GM12878 (cell line): ENCODE measurements at regions not wholly inside any gene's neighbourhood (a gene's known extent, or its start where the extent isn't known, plus 50 kb on each side); places are given as distances from the start of the nearest gene placed in this dataset.

Source experiments
- ATAC-seq: fragments of 200-7000 bp; cut with Tn5 transposase; 3 replicates; pipeline ENCODE4 v1.9.1; 2020; ENCODE audit warnings: mild to moderate bottlenecking, moderate library complexity
- BruUV-seq: library from RNA; stranded (reverse); fragments of 400-500 nt; replicated peaks from 2 replicates; lab custom pipeline; 2021; lab: Mats Ljungman, UMichigan
- CTCF ChIA-PET: fragments of 300-600 bp; sonication (Branson Sonifier 250); formaldehyde crosslinking; extraction: SDS; loops from one replicate; lab custom pipeline; 2021; ENCODE audit warnings: inconsistent platforms; lab: Yijun Ruan, JAX
- POLR2A ChIA-PET: fragments of 350-600 bp; formaldehyde crosslinking; extraction: SDS; loops from one replicate; lab custom pipeline; 2021; ENCODE audit warnings: inconsistent platforms; lab: Charles Lee
- RAD21 ChIA-PET: fragments of 300-600 bp; sonication (Branson Sonifier 250); formaldehyde crosslinking; loops from one replicate; lab custom pipeline; 2023; ENCODE audit warnings: antibody characterized with exemption; ENCODE audit not compliant: unreplicated experiment; lab: Charles Lee
- SMC1A ChIA-PET: fragments of 300-600 bp; sonication (Branson Sonifier 250); formaldehyde crosslinking; loops from one replicate; lab custom pipeline; 2023; ENCODE audit not compliant: unreplicated experiment, uncharacterized antibody; lab: Charles Lee
- DNase-seq: peaks from one replicate; pipeline ENCODE4 v3.0.0-alpha.2; 2011; ENCODE audit warnings: low read depth, low spot score
- FAIRE-seq: peaks from 3 replicates; lab custom pipeline; 2011; peaks lifted over from hg19 to GRCh38; lab: Jason Lieb, UNC
- H2AFZ ChIP-seq: 2 replicates; pipeline ENCODE4 v1.6.0; 2011; ENCODE audit warnings: low read depth, low read length, control low read depth; ENCODE audit not compliant: control insufficient read depth
- H3K27ac ChIP-seq: 2 replicates; pipeline ENCODE4 v1.5.1; 2011; ENCODE audit warnings: control low read depth; ENCODE audit not compliant: control insufficient read depth, insufficient read depth
- H3K27me3 ChIP-seq, 2 experiments: replicated peaks in 1 of 2; 2 replicates each; pipeline versions ENCODE4 v1.6.0 to v1.6.1; 2011; ENCODE audit warnings: low read length in 1 of 2; ENCODE audit not compliant: control insufficient read depth in 2 of 2, insufficient read depth in 2 of 2
- H3K36me3 ChIP-seq, 2 experiments: 2 replicates each; pipeline ENCODE4 v1.5.1; 2011; ENCODE audit warnings: low read length in 1 of 2; ENCODE audit not compliant: control insufficient read depth in 2 of 2, insufficient read depth in 2 of 2
- H3K4me1 ChIP-seq: 2 replicates; pipeline ENCODE4 v1.6.1; 2011; ENCODE audit warnings: mild to moderate bottlenecking, low read length, moderate library complexity, mixed read lengths; ENCODE audit not compliant: control insufficient read depth, insufficient read depth
- H3K4me2 ChIP-seq: 2 replicates; pipeline ENCODE4 v1.6.0; 2011; ENCODE audit warnings: control low read depth; ENCODE audit not compliant: control insufficient read depth, insufficient read depth
- H3K4me3 ChIP-seq: fragments of 200-600 bp; sonication (generic); 2 replicates; pipeline ENCODE4 v1.5.1; 2016
- H3K79me2 ChIP-seq: 2 replicates; pipeline ENCODE4 v1.6.0; 2011; ENCODE audit warnings: low read length; ENCODE audit not compliant: control insufficient read depth, insufficient read depth
- H3K9ac ChIP-seq: 2 replicates; pipeline ENCODE4 v1.8.0; 2011; ENCODE audit warnings: low read length, control low read depth, mixed read lengths; ENCODE audit not compliant: control insufficient read depth, insufficient read depth
- H3K9me3 ChIP-seq: replicated peaks from 3 replicates; pipeline ENCODE4 v1.5.1; 2011; ENCODE audit warnings: mild to moderate bottlenecking, low read length; ENCODE audit not compliant: control insufficient read depth, insufficient read depth
- H4K20me1 ChIP-seq: 2 replicates; pipeline ENCODE4 v1.6.0; 2011; ENCODE audit not compliant: control insufficient read depth, insufficient read depth
- BMI1 ChIP-seq: fragments of 450-650 bp; IDR thresholded peaks from 2 replicates; pipeline ENCODE4 v1.6.1; 2016; ENCODE audit warnings: mild to moderate bottlenecking, moderate library complexity, borderline replicate concordance
- CBFB ChIP-seq: IDR thresholded peaks from 2 replicates; pipeline ENCODE4 v1.6.1; 2016; ENCODE audit warnings: antibody characterized with exemption, low read depth
- CHD1 ChIP-seq: IDR thresholded peaks from 2 replicates; pipeline ENCODE4 v1.6.1; 2012; ENCODE audit warnings: low read depth, low read length, improper control_type of control experiment
- EED ChIP-seq: sonication (generic); IDR thresholded peaks from 2 replicates; pipeline ENCODE4 v1.6.1; 2016; ENCODE audit warnings: antibody characterized with exemption, low read depth
- EGR1 ChIP-seq, 2 experiments: IDR thresholded peaks; 1 replicate in 1 of 2; 2 replicates in 1 of 2; pipeline ENCODE4 v1.6.1; 2011 to 2012; ENCODE audit warnings: low read depth in 2 of 2, low read length in 2 of 2, borderline replicate concordance in 1 of 2, mild to moderate bottlenecking in 1 of 2, moderate library complexity in 1 of 2
- HDAC6 ChIP-seq: fragments of 200-600 bp; sonication (generic); IDR thresholded peaks from one replicate; pipeline ENCODE4 v1.8.0; 2017; ENCODE audit warnings: antibody characterized with exemption; ENCODE audit not compliant: unreplicated experiment
- IRF4 ChIP-seq: IDR thresholded peaks from 2 replicates; pipeline ENCODE4 v1.6.1; 2011; ENCODE audit warnings: low read depth, low read length
- JUNB ChIP-seq: IDR thresholded peaks from 2 replicates; pipeline ENCODE4 v1.6.1; 2016; ENCODE audit warnings: antibody characterized with exemption, mild to moderate bottlenecking
- JUND ChIP-seq: IDR thresholded peaks from 2 replicates; pipeline ENCODE4 v1.6.1; 2012; ENCODE audit warnings: low read depth, mild to moderate bottlenecking, low read length, improper control_type of control experiment, moderate library complexity
- SREBF2 ChIP-seq: IDR thresholded peaks from 2 replicates; pipeline ENCODE4 v1.6.1; 2012; ENCODE audit warnings: mild to moderate bottlenecking, low read length
- TBL1XR1 ChIP-seq: IDR thresholded peaks from 2 replicates; pipeline ENCODE4 v1.6.1; 2012; ENCODE audit warnings: low read depth, low read length, improper control_type of control experiment
- WGBS: methylation state at CpG from one replicate; pipeline ENCODE4 v1.1.6; 2016; ENCODE audit warnings: low lambda C conversion rate; ENCODE audit not compliant: insufficient replicate concordance, insufficient coverage; ENCODE audit errors: missing lambda C conversion rate; 5-methylcytosine and 5-hydroxymethylcytosine counted together
- in situ Hi-C: fragments of 300-500 bp; cut with MboI; formaldehyde crosslinking; loops from 9 replicates; pipeline ENCODE4 v1.14.3; 2018; ENCODE audit warnings: mixed read lengths
- intact Hi-C: fragments of 100-400 bp; cut with micrococcal nuclease; formaldehyde crosslinking; loops from one replicate; pipeline ENCODE4 v1.14.2; 2022; ENCODE audit not compliant: unreplicated experiment
- TF ChIP-seq, protein P1 (sequence below): fragments of 450-650 bp; IDR thresholded peaks from 2 replicates; pipeline ENCODE4 v1.6.1; 2017; ENCODE audit warnings: mild to moderate bottlenecking
- TF ChIP-seq, protein P2 (sequence below): IDR thresholded peaks from 2 replicates; pipeline ENCODE4 v1.6.1; 2011; ENCODE audit warnings: mild to moderate bottlenecking, low read depth, low read length, moderate library complexity; ENCODE audit not compliant: insufficient replicate concordance
- TF ChIP-seq, protein P3 (sequence below): fragments of 450-650 bp; formaldehyde crosslinking; IDR thresholded peaks from 2 replicates; pipeline ENCODE4 v1.4.0; 2020; ENCODE audit warnings: mild to moderate bottlenecking, moderate library complexity
- TF ChIP-seq, protein P4 (sequence below): fragments of 450-650 bp; formaldehyde crosslinking; IDR thresholded peaks from 2 replicates; pipeline ENCODE4 v1.4.0; 2022; ENCODE audit warnings: mild to moderate bottlenecking, moderate library complexity

- TF ChIP-seq, protein P1, sequence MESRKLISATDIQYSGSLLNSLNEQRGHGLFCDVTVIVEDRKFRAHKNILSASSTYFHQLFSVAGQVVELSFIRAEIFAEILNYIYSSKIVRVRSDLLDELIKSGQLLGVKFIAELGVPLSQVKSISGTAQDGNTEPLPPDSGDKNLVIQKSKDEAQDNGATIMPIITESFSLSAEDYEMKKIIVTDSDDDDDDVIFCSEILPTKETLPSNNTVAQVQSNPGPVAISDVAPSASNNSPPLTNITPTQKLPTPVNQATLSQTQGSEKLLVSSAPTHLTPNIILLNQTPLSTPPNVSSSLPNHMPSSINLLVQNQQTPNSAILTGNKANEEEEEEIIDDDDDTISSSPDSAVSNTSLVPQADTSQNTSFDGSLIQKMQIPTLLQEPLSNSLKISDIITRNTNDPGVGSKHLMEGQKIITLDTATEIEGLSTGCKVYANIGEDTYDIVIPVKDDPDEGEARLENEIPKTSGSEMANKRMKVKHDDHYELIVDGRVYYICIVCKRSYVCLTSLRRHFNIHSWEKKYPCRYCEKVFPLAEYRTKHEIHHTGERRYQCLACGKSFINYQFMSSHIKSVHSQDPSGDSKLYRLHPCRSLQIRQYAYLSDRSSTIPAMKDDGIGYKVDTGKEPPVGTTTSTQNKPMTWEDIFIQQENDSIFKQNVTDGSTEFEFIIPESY = no peak
- no peak for TF ChIP-seq CBFB
- no peak for TF ChIP-seq EED
- TF ChIP-seq, protein P2, sequence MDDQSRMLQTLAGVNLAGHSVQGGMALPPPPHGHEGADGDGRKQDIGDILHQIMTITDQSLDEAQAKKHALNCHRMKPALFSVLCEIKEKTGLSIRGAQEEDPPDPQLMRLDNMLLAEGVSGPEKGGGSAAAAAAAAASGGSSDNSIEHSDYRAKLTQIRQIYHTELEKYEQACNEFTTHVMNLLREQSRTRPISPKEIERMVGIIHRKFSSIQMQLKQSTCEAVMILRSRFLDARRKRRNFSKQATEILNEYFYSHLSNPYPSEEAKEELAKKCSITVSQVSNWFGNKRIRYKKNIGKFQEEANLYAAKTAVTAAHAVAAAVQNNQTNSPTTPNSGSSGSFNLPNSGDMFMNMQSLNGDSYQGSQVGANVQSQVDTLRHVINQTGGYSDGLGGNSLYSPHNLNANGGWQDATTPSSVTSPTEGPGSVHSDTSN = no peak
- TF ChIP-seq HDAC6 = no peak
- TF ChIP-seq BMI1 = no peak
- TF ChIP-seq IRF4 = no peak
- no peak for TF ChIP-seq TBL1XR1
- no peak for TF ChIP-seq CHD1
These were observed 539.1 kb downstream of the CDK5RAP2 start (continued) for GRCh38 chr9:120040896-120041295.

DNA sequence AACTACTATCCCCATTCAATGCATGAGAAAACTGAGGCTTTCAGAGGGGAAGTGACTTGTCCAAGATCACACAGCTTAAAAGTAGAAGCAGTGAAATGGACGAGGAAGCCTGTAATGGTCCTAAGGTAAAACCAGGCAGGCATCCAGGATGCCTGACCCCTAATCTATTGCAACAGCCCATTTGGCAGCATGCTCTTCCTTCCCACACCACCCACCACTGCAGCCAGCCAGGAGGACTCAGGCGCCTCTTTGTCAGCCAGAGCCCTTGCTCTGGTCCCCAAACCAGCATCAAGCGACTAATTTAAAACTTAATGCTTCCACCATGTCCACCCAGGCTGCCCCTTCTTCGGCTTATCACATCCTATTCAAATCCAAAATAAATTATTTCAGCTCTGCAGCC lies 541.6 kb downstream of the CDK5RAP2 start:
- no peaks in the 10 kb centered on the region for H3K9me3 ChIP-seq
- H3K4me1 ChIP-seq = no peaks in the 10 kb centered on the region
- ChIA-PET CTCF (no interaction called here), RAD21 (no interaction called here), POLR2A (no interaction called here), SMC1A (no interaction called here)
- no peak overlapping the region for H2AFZ ChIP-seq
- in situ Hi-C loops (no loop called here), intact Hi-C loops (no loop called here)
- no peak for ATAC-seq
- no peaks in the 10 kb centered on the region for H3K27me3 ChIP-seq
- H3K79me2 ChIP-seq = no peaks in the 10 kb centered on the region
- DNase-seq = no peak
- H3K4me3 ChIP-seq = no peak overlapping the region
- H3K4me2 ChIP-seq = no peak overlapping the region
- no peak overlapping the region for H3K27ac ChIP-seq
- no peak overlapping the region for H3K9ac ChIP-seq
- no peaks in the 10 kb centered on the region for H4K20me1 ChIP-seq
- BruUV-seq = no TSS peak
- WGBS = 3% methylated on average over 4 of the region's 4 CpGs
- no peak for FAIRE-seq
- H3K36me3 ChIP-seq = no peaks in the 10 kb centered on the region
- TF ChIP-seq EGR1 (IDR thresholded peaks at IDR 0.05; ENCODE audit: borderline replicate concordance in 1 of 2, low read depth in 2 of 2, low read length in 2 of 2) (no peak), JUNB (no peak), SREBF2 (no peak), JUND (no peak)
- TF ChIP-seq, protein P3, sequence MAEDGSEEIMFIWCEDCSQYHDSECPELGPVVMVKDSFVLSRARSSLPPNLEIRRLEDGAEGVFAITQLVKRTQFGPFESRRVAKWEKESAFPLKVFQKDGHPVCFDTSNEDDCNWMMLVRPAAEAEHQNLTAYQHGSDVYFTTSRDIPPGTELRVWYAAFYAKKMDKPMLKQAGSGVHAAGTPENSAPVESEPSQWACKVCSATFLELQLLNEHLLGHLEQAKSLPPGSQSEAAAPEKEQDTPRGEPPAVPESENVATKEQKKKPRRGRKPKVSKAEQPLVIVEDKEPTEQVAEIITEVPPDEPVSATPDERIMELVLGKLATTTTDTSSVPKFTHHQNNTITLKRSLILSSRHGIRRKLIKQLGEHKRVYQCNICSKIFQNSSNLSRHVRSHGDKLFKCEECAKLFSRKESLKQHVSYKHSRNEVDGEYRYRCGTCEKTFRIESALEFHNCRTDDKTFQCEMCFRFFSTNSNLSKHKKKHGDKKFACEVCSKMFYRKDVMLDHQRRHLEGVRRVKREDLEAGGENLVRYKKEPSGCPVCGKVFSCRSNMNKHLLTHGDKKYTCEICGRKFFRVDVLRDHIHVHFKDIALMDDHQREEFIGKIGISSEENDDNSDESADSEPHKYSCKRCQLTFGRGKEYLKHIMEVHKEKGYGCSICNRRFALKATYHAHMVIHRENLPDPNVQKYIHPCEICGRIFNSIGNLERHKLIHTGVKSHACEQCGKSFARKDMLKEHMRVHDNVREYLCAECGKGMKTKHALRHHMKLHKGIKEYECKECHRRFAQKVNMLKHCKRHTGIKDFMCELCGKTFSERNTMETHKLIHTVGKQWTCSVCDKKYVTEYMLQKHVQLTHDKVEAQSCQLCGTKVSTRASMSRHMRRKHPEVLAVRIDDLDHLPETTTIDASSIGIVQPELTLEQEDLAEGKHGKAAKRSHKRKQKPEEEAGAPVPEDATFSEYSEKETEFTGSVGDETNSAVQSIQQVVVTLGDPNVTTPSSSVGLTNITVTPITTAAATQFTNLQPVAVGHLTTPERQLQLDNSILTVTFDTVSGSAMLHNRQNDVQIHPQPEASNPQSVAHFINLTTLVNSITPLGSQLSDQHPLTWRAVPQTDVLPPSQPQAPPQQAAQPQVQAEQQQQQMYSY (CRISPR knock-in tag) = no peak
- TF ChIP-seq, protein P4, sequence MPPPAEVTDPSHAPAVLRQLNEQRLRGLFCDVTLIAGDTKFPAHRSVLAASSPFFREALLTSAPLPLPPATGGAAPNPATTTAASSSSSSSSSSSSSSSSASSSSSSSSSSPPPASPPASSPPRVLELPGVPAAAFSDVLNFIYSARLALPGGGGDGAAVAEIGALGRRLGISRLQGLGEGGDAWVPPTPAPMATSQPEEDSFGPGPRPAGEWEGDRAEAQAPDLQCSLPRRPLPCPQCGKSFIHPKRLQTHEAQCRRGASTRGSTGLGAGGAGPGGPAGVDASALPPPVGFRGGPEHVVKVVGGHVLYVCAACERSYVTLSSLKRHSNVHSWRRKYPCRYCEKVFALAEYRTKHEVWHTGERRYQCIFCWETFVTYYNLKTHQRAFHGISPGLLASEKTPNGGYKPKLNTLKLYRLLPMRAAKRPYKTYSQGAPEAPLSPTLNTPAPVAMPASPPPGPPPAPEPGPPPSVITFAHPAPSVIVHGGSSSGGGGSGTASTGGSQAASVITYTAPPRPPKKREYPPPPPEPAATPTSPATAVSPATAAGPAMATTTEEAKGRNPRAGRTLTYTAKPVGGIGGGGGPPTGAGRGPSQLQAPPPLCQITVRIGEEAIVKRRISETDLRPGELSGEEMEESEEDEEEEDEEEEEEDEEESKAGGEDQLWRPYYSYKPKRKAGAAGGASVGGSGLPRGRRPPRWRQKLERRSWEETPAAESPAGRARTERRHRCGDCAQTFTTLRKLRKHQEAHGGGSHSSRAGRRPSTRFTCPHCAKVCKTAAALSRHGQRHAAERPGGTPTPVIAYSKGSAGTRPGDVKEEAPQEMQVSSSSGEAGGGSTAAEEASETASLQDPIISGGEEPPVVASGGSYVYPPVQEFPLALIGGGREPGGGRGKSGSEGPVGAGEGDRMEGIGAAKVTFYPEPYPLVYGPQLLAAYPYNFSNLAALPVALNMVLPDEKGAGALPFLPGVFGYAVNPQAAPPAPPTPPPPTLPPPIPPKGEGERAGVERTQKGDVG = no peak
